IMR-90 (cell line): ENCODE measurements at regions not wholly inside any gene's neighbourhood (a gene's known extent, or its start where the extent isn't known, plus 50 kb on each side); places are given as distances from the start of the nearest gene placed in this dataset.

ENCODE experiments used
- ATAC-seq: fragments of 200-7000 bp; cut with Tn5 transposase; 2 replicates; pipeline ENCODE4 v1.9.1; 2020; ENCODE audit warnings: low read depth, mild to moderate bottlenecking, moderate library complexity
- BruUV-seq: library from RNA; stranded (reverse); fragments of 400-500 nt; replicated peaks from 2 replicates; lab custom pipeline; 2021; lab: Mats Ljungman, UMichigan
- CTCF ChIA-PET: fragments of 300-600 bp; formaldehyde crosslinking; extraction: SDS; loops from one replicate; lab custom pipeline; 2021; ENCODE audit warnings: antibody characterized with exemption; lab: Yijun Ruan, JAX
- POLR2A ChIA-PET: fragments of 300-600 bp; sonication (Branson Sonifier 250); formaldehyde crosslinking; loops from one replicate; lab custom pipeline; 2022; ENCODE audit warnings: antibody characterized with exemption; ENCODE audit not compliant: unreplicated experiment; lab: Charles Lee
- DNase-seq: peaks from one replicate; pipeline ENCODE4 v3.0.0; 2013
- H2AFZ ChIP-seq: replicated peaks from 2 replicates; pipeline ENCODE3; 2013; ENCODE audit warnings: low read length, mild to moderate bottlenecking; ENCODE audit not compliant: poor library complexity
- H2AK5ac ChIP-seq: 2 replicates; pipeline ENCODE4 v1.6.1; 2013; ENCODE audit warnings: low read depth, low read length, inconsistent platforms
- H2AK9ac ChIP-seq: replicated peaks from 2 replicates; pipeline ENCODE3; 2013; ENCODE audit warnings: mild to moderate bottlenecking, low read depth, low read length, moderate library complexity; ENCODE audit not compliant: poor library complexity
- H2BK120ac ChIP-seq: 2 replicates; pipeline ENCODE4 v1.6.1; 2013; ENCODE audit warnings: low read depth, low read length, inconsistent platforms
- H2BK15ac ChIP-seq: 3 replicates; pipeline ENCODE4 v1.6.1; 2013; ENCODE audit warnings: low read depth, low read length, inconsistent platforms
- H2BK20ac ChIP-seq: 2 replicates; pipeline ENCODE4 v1.6.1; 2013; ENCODE audit warnings: low read depth, mild to moderate bottlenecking, inconsistent platforms, low read length, moderate library complexity
- H2BK5ac ChIP-seq: 2 replicates; pipeline ENCODE4 v1.6.1; 2013; ENCODE audit warnings: mild to moderate bottlenecking, low read depth, low read length, inconsistent platforms; ENCODE audit not compliant: poor library complexity, severe bottlenecking
- H3K14ac ChIP-seq: replicated peaks from 2 replicates; pipeline ENCODE4 v1.6.1; 2013; ENCODE audit warnings: low read depth, low read length, inconsistent platforms
- H3K18ac ChIP-seq: 2 replicates; pipeline ENCODE4 v1.6.1; 2013; ENCODE audit warnings: low read depth, low read length, control low read depth
- H3K23ac ChIP-seq: 2 replicates; pipeline ENCODE4 v1.6.1; 2013; ENCODE audit warnings: low read depth, low read length, inconsistent platforms
- H3K27ac ChIP-seq: 2 replicates; pipeline ENCODE4 v1.5.1; 2013; ENCODE audit warnings: mild to moderate bottlenecking, control low read depth, low read length; ENCODE audit not compliant: insufficient read depth
- H3K27me3 ChIP-seq: 2 replicates; pipeline ENCODE4 v1.6.1; 2013; ENCODE audit warnings: low read length; ENCODE audit not compliant: control insufficient read depth, insufficient read depth
- H3K36me3 ChIP-seq: 2 replicates; pipeline ENCODE4 v1.6.1; 2013; ENCODE audit warnings: low read length, mixed read lengths; ENCODE audit not compliant: control insufficient read depth, insufficient read depth
- H3K4ac ChIP-seq: 2 replicates; pipeline ENCODE4 v1.6.1; 2013; ENCODE audit warnings: low read depth, low read length, inconsistent platforms
- H3K4me1 ChIP-seq: 2 replicates; pipeline ENCODE4 v1.6.1; 2013; ENCODE audit warnings: low read length, mixed read lengths; ENCODE audit not compliant: control insufficient read depth, insufficient read depth
- H3K4me2 ChIP-seq: 2 replicates; pipeline ENCODE4 v1.6.1; 2013; ENCODE audit warnings: low read depth, mild to moderate bottlenecking, control low read depth, low read length, moderate library complexity
- H3K4me3 ChIP-seq: 2 replicates; pipeline ENCODE4 v1.5.1; 2013; ENCODE audit warnings: low read depth, mild to moderate bottlenecking, control low read depth, low read length, moderate library complexity; ENCODE audit not compliant: insufficient read depth
- H3K56ac ChIP-seq: 2 replicates; pipeline ENCODE4 v1.6.1; 2013; ENCODE audit warnings: low read length, inconsistent platforms; ENCODE audit not compliant: insufficient read depth; ENCODE audit errors: extremely low read depth
- H3K79me1 ChIP-seq, 2 experiments: 2 replicates each; pipeline ENCODE4 v1.6.1; 2013; ENCODE audit warnings: low read length in 2 of 2, inconsistent platforms in 1 of 2, low read depth in 1 of 2
- H3K9ac ChIP-seq: 2 replicates; pipeline ENCODE4 v1.6.1; 2013; ENCODE audit warnings: low read depth, low read length, control low read depth
- H3K9me1 ChIP-seq: 2 replicates; pipeline ENCODE4 v1.6.1; 2013; ENCODE audit warnings: low read length, inconsistent platforms; ENCODE audit not compliant: insufficient read depth
- H3K9me3 ChIP-seq: 2 replicates; pipeline ENCODE4 v1.6.1; 2013; ENCODE audit warnings: low read length; ENCODE audit not compliant: control insufficient read depth, insufficient read depth
- H4K20me1 ChIP-seq: 2 replicates; pipeline ENCODE4 v1.6.1; 2013; ENCODE audit warnings: low read length, inconsistent platforms; ENCODE audit not compliant: insufficient read depth
- H4K5ac ChIP-seq: 2 replicates; pipeline ENCODE4 v1.6.1; 2013; ENCODE audit warnings: mild to moderate bottlenecking, low read depth, low read length, control low read depth
- H4K8ac ChIP-seq, 2 experiments: 2 replicates each; pipeline ENCODE4 v1.6.1; 2013; ENCODE audit warnings: low read depth in 2 of 2, low read length in 2 of 2, control low read depth in 1 of 2, inconsistent platforms in 1 of 2
- H4K91ac ChIP-seq: 2 replicates; pipeline ENCODE4 v1.6.1; 2013; ENCODE audit warnings: low read depth, low read length, inconsistent platforms; ENCODE audit not compliant: insufficient read depth
- BHLHE40 ChIP-seq: fragments of 150-350 bp; IDR thresholded peaks from 2 replicates; pipeline ENCODE4 v1.6.1; 2016; ENCODE audit warnings: mild to moderate bottlenecking, low read depth, low read length
- CEBPB ChIP-seq: IDR thresholded peaks from 2 replicates; pipeline ENCODE4 v1.6.1; 2012; ENCODE audit warnings: low read depth, low read length, improper control_type of control experiment
- CHD1 ChIP-seq: IDR thresholded peaks from 2 replicates; pipeline ENCODE4 v1.6.1; 2012; ENCODE audit warnings: low read depth, low read length, improper control_type of control experiment
- CTCF ChIP-seq: conservative IDR thresholded peaks from 2 replicates; pipeline ENCODE4 v1.5.1; 2012; ENCODE audit warnings: mild to moderate bottlenecking, low read depth, low read length, improper control_type of control experiment
- ELK1 ChIP-seq: fragments of 150-350 bp; IDR thresholded peaks from 2 replicates; pipeline ENCODE4 v1.6.1; 2016; ENCODE audit warnings: low read depth, mild to moderate bottlenecking, low read length, moderate library complexity, borderline replicate concordance
- FOS ChIP-seq: fragments of 150-350 bp; IDR thresholded peaks from 2 replicates; pipeline ENCODE4 v1.6.1; 2016; ENCODE audit warnings: low read depth, low read length
- MAZ ChIP-seq: IDR thresholded peaks from 2 replicates; pipeline ENCODE4 v1.6.1; 2012; ENCODE audit warnings: low read depth, mild to moderate bottlenecking, low read length, improper control_type of control experiment, moderate library complexity, borderline replicate concordance
- MXI1 ChIP-seq: IDR thresholded peaks from 2 replicates; pipeline ENCODE4 v1.6.1; 2012; ENCODE audit warnings: low read depth, mild to moderate bottlenecking, low read length, moderate library complexity, borderline replicate concordance
- POLR2A ChIP-seq: IDR thresholded peaks from 2 replicates; pipeline ENCODE4 v1.6.1; 2012; ENCODE audit warnings: mild to moderate bottlenecking, low read depth, low read length
- RAD21 ChIP-seq: IDR thresholded peaks from 2 replicates; pipeline ENCODE4 v1.6.1; 2012; ENCODE audit warnings: low read length, improper control_type of control experiment
- RCOR1 ChIP-seq: IDR thresholded peaks from 2 replicates; pipeline ENCODE4 v1.6.1; 2012; ENCODE audit warnings: mild to moderate bottlenecking, low read length, improper control_type of control experiment; ENCODE audit not compliant: insufficient replicate concordance
- RFX5 ChIP-seq: IDR thresholded peaks from 2 replicates; pipeline ENCODE4 v1.8.0; 2012; ENCODE audit warnings: low read depth, mild to moderate bottlenecking, low read length, moderate library complexity
- SMC3 ChIP-seq: fragments of 150-350 bp; IDR thresholded peaks from 2 replicates; pipeline ENCODE4 v1.6.1; 2016; ENCODE audit warnings: low read depth, mild to moderate bottlenecking, antibody characterized with exemption, low read length, moderate library complexity
- USF2 ChIP-seq: fragments of 150-350 bp; IDR thresholded peaks from 2 replicates; pipeline ENCODE4 v1.6.1; 2017; ENCODE audit warnings: mild to moderate bottlenecking, antibody characterized with exemption, low read length, low read depth
- WGBS, 2 experiments: methylation state at CpG; one replicate each; pipeline versions ENCODE4 v1.1.5 to v1.1.7; 2013; ENCODE audit warnings: missing lambda C conversion rate in 2 of 2; ENCODE audit not compliant: insufficient read length in 1 of 2; ENCODE audit errors: extremely low coverage in 2 of 2; 5-methylcytosine and 5-hydroxymethylcytosine counted together
- dilution Hi-C: fragments of 300-500 bp; cut with HindIII; formaldehyde crosslinking; loops from one replicate; pipeline ENCODE4 v1.14.3; 2018; ENCODE audit warnings: low sequenced_read_pairs; ENCODE audit not compliant: unreplicated experiment
- in situ Hi-C: fragments of 300-500 bp; cut with MboI; formaldehyde crosslinking; loops from 3 replicates; pipeline ENCODE4 v1.14.3; 2019; ENCODE audit warnings: low sequenced_read_pairs, inconsistent platforms, mixed read lengths
- intact Hi-C: fragments of 100-400 bp; cut with micrococcal nuclease; formaldehyde crosslinking; loops from 2 replicates; pipeline ENCODE4 v1.10.0; 2022

- WGBS, 2 experiments = no CpG with 5 or more reads among the region's 1 CpG
- H2BK20ac ChIP-seq = no peak overlapping the region
- H3K14ac ChIP-seq = no peak overlapping the region
- H3K36me3 ChIP-seq = no peaks in the 10 kb centered on the region
- no peak overlapping the region for H4K8ac ChIP-seq
- H3K4me2 ChIP-seq = no peak overlapping the region
- ChIA-PET POLR2A (no interaction called here), CTCF (no interaction called here)
- DNase-seq (no peak), ATAC-seq (no peak)
- no peak overlapping the region for H4K91ac ChIP-seq
- H3K23ac ChIP-seq = no peak overlapping the region
- H3K4me3 ChIP-seq = no peak overlapping the region
- BruUV-seq = no TSS peak
- no peaks in the 10 kb centered on the region for H3K4me1 ChIP-seq
- H3K27me3 ChIP-seq = no peaks in the 10 kb centered on the region
- H2BK120ac ChIP-seq = no peak overlapping the region
- H4K20me1 ChIP-seq = no peaks in the 10 kb centered on the region
- H3K27ac ChIP-seq = no peak overlapping the region
- H3K4ac ChIP-seq = no peak overlapping the region
- H2BK15ac ChIP-seq = no peak overlapping the region
- no peak overlapping the region for H2AK9ac ChIP-seq
- H3K56ac ChIP-seq = no peak overlapping the region
- in situ Hi-C loops (no loop called here), intact Hi-C loops (no loop called here), dilution Hi-C loops (no loop called here)
- no peak overlapping the region for H3K9ac ChIP-seq
- no peak overlapping the region for H3K18ac ChIP-seq
- H3K79me1 ChIP-seq = no peaks in the 10 kb centered on the region
- H2BK5ac ChIP-seq = no peak overlapping the region
- H2AFZ ChIP-seq = no peak overlapping the region
- TF ChIP-seq CEBPB = no peak
- no peak for TF ChIP-seq FOS
- TF ChIP-seq SMC3 = no peak
- TF ChIP-seq RAD21 = no peak
- TF ChIP-seq MXI1 = no peak
- TF ChIP-seq ELK1 = no peak
- no peak for TF ChIP-seq MAZ
- no peak for TF ChIP-seq CHD1
- TF ChIP-seq RCOR1 = no peak
- TF ChIP-seq USF2 = no peak
- TF ChIP-seq POLR2A = no peak
- no peak for TF ChIP-seq BHLHE40
- no peak for TF ChIP-seq RFX5
- TF ChIP-seq CTCF = no peak
- H2AK5ac ChIP-seq = no peak overlapping the region
- no peak overlapping the region for H4K5ac ChIP-seq
- no peaks in the 10 kb centered on the region for H3K9me1 ChIP-seq
- no peaks in the 10 kb centered on the region; the same call in 1 of the 2 replicates for H3K9me3 ChIP-seq
These were observed 226.9 kb downstream of the MFSD1 start for GRCh38 chr3:159028706-159029105.
